NCI-H2107 (cell line): ENCODE measurements at regions not wholly inside any gene's neighbourhood (a gene's known extent, or its start where the extent isn't known, plus 50 kb on each side); places are given as distances from the start of the nearest gene placed in this dataset.

Experiments used
- DNase-seq: peaks from one replicate; lab custom pipeline; 2025; lab: John Stamatoyannopoulos, UW

DNA sequence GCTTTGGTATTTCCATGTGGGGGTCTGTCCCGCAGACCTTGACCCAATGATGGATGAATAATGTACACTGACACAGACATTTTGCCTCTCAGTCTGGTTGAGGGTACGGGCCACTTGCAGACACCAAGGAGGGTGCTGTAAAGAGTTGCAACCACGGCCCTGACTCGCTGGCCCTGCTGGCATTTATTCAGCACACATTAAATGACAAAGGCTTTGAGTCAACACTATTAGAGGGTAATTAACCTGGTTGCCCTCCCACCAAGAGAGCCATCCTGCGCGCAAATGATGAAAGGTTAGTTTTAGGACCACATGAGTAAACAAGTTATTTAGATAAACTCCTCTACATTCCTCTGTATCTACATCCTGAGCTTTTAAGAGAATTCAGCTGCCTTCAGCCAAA is 308.9 kb upstream of the MMS22L start:
- DNase-seq: no peak

DNA sequence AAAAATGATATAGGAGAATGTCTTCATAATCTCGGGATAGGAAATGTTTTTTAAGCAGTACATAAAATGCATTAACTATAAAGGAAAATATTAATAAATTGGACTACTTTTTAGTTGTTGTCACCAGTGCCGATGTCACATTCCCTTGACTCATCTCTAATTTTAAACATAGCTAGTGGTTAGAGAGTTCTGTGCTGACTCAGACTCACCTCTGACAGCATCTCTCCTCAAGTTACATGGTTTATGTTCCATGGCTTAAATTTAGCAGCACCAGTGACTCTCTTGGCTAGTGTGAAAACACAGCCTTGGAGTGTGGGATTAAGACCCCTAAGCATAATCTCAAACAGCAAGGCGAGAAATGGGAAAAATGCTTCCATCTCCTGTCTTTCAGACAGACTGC is 311.8 kb upstream of the MMS22L start:
- DNase-seq: no peak

DNA sequence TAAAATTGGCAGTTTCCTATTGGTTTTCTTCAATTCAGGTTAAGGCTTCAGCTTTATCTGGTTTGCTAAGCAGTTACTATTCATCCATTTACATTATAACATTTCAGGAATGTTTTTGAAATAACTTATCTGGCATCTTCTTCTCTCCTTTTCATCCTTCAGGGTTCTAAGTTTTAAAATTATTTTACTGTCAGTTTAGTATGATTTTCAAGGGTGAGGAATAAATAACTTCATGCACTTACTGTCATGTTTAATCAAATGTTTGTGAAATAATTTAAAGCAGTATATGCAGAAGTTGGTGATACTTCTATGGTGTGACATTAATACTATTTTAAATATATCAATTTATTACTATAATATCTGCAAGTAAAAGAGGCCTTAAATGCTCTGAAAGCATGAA is 338.1 kb upstream of the MMS22L start:
- DNase-seq: no peak

DNA sequence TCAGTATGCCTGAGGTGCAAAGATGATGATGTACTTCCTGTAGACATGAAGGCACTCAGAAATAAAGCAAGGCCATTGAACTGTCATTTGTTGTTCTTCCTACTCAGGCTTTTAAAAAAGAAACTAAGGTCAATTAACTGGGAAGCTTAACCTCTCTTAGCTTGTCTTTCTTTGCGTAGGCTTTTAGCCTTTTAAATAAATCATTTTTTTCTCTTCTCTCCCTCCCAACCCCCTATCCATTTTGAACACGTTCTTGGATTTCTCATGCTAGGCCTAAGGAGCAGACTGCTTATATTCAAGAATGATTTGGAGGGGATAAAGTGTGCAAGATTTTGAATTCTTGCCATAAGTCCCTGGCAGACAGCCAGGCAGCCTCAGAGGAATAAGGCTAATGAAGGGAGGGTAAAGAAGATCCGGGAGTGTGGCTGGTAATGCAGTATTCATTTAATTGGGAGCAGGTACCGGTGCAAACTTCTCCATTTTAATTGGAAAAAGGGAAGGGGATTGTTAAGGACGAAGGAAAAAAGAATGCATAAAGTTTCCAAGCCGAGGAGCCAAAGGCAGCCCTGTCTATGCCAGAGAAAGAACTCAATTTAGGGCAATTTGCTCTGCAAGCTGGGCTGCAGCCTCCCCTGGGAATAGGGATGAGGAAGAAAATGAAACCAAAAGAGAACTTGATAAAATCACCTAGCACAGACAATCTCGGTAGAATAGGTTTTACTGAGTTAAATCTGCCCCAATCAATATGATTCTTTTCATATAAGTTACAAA is 343.8 kb upstream of the MMS22L start:
- peak; percentile 25 for DNase-seq

DNA sequence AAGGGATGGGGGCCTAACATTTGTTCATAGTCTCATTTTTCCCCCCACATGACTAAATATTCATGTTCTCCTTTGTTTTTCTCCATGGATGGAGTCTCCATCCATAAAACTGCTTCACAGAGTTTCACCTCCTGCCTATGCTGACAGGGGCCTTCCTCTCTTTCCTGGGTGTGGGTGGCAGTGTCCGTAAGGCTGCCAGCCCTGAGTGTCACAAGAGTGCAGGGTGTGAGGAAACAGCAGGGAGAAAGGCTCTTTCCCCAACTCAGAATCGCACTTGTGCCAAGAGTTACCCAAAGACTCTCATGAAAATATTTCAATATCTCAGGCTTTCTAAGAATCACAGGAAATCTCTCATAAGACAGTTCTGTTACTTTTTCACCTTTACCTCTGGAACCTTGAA is 346.2 kb upstream of the MMS22L start:
- no peak for DNase-seq

DNA sequence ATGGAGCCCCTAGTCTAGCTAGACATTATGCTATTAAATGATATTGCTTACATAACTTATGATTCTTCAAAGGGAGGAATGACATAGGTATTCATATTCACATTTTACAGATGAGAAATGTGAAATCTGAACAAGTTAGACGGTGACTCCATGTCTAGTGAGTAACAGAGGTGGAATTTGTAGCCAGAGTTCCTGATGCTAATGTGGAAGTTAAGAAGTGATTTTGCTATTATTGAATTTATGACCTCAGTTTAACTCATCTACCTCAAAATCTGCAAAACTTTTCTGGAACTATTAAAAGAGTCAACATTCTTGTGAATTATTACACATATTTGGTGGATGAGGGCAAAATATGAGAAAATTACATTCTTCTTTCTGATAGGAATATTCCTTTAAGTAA is 347.6 kb upstream of the MMS22L start:
- DNase-seq: no peak

DNA sequence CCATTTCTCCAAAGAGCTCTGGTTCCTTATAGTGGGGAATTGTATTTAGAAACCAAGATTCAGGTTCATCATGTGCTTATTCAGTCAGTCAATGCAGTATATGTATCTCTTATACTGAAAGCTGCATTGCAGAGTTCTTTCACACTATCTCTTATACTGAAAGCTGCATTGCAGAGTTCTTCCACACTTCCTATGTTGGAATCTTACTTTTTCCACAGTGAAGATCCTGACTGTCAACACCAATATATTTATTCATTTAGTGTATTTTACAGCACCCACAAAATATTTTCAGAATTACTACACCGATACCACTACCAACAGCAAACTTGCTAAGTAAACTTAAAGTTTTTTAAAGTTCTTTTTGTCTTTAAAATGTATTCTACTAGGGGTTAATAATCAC is 349.3 kb upstream of the MMS22L start:
- no peak for DNase-seq

DNA sequence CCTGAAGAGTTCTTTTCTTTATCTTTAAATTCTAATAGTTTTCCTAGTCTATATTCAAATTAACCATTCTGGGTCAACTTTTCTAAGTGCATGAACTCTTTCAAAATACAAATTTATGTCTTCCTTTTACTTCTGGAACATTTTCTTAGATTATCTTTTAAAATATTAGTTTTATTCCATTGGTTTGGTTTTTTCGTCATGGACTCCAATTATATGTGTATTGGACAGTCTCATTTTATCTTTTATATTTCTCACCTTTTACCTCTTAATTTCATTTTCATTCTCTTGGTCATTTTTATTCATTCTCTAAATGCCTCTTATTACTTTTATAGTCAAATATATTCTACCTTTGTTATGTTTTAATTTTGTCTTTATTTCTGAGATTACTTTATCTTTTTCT is 356.7 kb upstream of the MMS22L start:
- no peak for DNase-seq

DNA sequence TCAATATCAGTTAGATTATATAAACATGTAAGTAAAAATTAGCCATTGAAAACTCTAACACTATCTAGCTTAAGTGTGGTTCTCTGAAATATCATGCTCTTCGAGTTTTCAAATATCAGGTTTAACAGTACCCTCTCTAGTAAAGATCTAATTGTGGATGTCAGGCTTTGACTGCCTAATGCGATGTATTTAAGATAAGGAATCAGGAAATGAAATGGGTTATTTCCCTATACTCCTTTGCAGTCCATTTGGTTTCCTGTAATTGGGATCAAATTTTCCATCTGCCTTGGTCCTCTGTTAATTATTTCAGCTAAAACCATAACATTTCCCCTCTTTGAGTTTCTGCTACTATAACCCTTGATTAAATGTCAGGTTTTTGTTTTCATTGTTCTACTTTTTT is 361.3 kb upstream of the MMS22L start:
- DNase-seq: no peak

DNA sequence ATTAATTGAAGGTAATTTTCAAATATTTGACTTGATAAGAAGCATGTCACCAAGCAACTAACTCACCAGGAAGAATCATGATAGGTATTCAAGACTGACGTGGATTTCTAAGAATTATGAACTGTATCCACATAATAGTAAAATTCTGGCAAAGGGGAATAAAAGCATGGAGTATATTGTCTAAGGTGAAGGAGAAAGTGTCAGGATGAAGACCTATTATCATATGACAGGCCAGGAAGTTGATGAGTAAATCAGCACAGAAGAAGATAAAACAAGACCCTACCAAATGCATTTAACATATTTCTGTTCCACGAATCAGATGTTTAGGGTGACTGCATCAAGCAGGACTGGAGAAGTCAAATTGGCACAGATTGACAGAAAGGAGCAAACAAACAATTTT is 362.7 kb upstream of the MMS22L start:
- no peak for DNase-seq

DNA sequence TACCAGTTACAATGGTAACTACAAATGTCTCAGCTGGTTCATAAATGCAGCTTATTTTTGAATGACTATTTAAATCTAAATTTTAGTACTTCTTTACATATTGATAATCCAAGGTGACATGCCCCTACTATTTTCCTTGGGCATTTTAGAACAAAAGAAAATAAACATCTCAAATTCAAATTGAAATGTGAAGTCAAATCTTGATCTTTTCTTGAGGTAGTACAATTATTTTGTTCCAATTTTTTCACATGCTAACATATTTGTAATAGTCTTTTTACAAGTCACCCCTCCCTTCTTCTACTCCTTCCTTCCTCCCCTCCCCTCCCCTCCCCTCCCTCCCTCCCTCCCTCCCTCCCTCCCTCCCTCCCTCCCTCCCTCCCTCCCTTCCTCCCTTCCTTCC is 370.1 kb upstream of the MMS22L start:
- DNase-seq: no peak

DNA sequence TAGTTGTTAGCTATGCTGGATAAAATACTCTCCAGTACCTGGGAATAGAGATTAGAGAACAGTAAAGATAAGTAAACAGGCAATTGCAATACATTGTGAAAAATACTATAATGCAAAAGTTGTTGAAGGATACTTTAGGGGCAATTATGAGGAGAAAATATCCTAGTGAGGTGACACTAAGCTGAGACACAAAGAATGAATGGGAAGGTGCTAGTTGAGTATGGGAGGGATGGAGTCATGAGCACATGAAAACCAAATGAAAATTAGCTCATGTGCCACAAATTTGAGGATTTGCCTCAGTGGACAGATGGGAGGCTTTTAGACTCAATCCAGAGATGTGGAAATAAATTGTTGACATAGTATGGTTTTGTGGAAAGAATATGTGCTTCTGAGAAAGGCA is 370.5 kb upstream of the MMS22L start:
- no peak for DNase-seq

DNA sequence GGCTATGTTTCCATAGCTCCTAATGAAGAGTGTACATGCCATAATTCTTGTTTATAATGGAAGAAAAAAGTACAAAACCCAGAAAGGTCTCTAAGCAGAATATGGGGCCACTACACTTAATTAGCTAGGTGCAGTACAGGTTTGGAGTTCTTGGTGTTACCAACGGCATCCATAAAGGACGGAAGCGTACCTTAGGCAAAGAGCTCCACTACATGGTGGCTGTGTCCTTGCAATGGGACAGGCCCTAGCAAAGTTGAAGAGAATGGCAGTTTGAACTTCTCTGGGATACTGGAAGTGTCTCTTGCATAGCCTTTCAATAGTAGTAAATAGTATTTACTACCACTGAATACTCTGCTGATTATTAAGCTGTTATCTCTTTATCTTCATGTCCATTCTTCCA is 371.7 kb upstream of the MMS22L start:
- DNase-seq: no peak

DNA sequence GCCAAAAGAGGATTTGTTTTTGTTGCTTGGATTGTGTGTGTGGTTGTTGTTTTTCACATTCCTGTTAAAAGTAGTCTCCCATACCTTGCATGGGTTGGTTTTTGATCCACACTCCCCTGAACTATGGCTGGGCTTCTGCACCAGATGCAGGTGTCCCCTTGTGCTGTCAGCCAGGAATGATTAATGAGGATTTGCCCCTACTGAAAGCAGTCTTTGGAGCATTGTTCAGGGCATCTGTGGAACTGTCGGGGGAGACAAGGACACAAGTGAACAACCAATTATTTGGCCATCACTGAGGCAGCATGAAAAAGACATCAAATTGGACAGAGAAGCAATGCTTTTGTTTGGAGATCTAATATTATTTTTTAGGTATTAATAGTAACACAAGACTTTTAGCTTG is 373.2 kb upstream of the MMS22L start:
- DNase-seq: no peak

DNA sequence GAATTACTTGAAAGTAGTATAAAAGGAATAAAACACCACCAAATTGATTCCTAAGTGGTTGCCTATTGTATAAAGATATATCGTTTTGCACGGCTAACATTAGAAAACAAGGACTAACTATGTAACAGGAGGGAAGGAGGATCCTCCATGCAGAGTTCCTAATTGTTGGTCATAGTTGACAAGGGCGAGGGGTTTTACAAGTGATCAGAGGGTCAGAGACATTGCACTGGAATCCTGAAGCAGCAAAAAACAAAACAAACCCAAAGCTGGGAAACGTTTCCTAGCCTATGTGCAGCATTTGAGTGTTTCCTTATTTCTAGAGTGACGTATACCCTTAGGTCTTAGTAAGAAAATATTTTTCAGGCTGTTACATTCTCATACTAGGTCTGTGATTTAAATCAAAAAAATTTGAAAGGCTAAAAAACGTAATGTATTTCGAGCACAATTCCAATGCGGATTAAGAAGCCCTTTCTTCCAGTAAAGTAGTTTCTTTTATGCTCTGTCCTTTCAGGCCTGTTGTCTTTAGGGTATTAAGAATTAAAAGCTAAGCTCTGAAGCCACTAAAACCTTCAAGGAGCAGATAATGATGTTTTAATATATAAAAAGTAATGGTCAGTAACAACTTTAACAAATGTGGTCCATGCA is 373.8 kb upstream of the MMS22L start:
- no peak for DNase-seq

DNA sequence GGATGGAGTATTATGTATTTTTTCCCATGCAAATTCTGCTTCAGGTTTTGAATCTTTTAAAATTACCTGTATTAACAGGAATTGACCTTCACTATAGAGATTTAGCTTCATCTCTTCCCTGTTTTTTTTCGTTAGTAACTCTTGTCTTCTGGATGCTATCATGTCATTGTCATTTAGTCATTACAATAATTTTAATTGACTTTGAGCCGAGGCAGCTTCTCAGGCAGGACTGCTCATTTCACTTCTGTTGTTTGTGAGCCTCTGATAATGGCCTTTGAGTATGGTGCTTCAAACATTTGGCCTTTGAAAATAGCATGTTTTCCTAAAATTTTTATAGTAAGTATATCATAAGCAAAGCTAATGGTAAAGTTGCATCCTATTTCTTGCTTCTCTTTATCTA is 375.1 kb upstream of the MMS22L start:
- DNase-seq: no peak

DNA sequence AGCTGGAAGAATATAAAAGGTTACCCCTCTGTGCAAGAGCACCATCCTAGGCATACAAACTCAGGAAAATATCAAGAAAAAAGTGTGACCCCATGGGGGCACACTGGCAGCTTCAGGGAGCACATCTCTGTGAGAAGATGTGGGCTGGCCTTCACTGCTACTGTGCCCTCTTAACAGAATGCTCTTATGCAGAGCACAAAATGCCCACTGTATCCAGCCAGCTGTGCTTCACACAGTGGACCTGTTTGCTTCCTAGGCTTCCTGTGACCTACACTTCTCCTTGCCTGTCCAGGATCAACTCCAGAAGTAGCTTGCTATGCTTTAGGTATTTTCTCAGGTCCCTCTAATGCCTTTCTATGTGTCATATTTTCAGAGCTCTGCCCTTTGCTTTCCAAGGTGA is 380.2 kb upstream of the MMS22L start:
- DNase-seq: no peak

DNA sequence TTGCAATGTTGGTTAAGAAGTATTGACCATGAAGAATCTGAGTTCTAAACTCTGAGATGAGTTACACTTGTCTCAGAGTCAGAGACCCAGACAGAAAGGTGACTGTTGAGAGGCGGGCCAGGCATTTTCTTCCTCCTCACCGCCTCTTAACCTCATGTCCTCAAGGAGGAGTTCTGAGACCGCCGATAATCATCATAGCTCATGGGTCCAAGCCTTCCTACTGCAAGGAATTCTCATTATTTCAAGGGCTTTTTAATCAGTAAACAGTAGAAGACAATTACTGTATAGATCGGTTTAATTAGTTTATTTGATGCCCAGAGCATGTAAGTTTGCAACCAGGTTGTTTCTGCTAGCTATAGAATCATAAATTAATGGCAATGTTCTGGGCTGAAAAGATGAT is 382.4 kb upstream of the MMS22L start:
- no peak for DNase-seq

DNA sequence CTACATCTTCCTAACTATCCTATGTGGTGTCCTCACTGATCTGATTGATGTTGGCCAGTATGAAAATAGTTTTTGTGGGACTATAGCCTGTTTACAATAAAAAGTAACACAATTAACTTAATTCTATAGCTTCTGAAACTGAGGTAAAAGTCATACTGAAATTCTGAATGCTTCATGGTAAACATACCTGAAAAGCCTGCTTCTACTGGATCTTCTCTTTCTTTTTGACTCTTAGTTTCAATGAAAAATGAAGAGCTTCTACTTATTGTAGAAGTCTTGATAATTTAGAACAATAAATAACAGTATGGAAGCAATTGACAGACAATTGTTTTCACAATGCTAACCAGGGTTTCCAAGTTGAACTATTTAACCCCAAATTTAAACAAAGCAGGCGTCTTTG is 383.9 kb upstream of the MMS22L start:
- DNase-seq: no peak

DNA sequence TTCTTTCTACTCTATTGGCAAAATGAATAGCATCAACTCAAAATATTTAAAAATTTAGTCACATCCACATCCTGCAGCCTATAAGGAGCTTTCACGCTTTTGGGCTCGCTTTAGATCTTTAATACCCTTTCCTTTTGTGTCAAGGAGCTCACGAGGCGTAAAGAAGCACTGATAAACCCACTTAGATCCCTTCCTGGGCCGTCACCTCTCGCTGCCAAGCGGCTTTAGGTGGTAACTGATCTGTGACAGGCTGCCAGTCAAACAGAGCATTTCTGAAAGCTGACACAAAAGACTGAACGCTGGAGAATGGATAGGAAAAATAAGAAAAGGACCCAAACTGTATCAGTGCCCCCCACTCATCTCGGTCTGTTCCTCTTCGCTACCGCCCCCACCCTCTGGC is 385.7 kb upstream of the MMS22L start:
- no peak for DNase-seq

DNA sequence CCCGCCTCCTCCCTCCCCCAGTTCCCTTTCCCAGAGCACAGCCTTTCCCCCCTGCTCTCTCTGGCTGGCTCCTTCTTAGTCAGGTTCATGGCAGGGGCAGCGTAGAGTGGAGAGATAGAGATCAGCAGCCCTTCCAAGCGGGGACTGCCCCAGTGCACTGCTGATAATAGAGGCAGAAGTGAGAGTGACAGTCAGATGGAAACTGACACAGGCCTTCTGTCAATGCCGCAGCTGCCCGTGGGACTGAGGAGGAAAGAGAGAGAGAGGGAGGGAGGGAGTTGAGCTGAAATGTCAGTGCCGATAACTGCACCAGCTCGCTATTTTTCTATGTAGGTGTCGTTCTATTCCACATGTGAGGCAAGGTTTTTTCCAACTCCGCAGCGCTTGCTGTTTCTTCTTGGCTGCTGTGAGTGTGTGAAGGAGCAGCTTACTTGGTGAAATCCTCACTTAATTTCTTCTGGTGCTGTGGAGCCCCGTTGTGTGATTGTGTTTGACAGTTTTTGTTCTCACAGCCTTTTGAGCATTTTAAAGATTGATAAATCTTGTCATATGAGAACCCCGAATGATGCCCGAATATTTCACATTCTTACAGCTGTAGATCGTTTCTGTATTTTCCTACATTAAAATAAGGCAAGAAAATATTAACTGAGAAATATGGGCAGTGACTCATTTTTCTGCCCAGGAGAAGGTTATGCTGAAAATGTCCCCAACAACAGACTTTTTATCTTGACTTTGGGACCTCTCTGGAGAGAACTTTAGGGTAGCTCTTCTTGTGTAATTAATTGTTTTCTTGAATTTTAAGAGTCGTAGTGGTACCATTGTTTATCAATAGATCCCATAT is 386.4 kb upstream of the MMS22L start:
- no peak for DNase-seq

DNA sequence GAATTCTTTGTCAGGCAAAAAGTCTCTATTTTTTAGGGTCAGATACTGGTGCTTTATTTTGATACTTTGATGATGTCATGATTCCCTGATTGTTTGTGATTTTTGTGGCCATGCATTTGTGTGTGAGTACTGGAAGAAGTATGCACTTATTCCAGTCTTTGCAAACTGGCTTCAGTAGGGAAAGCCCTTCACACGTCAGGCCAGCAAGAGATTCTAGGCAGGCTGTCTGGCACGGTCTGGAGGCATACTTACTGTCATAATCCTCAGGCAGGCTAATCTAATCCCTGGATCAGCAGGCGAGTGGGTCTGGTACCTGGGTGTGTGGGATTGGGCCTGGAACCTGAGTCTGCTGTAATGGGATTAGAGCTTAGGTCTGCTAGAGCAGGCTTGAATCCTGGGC is 391.8 kb upstream of the MMS22L start:
- DNase-seq: no peak

DNA sequence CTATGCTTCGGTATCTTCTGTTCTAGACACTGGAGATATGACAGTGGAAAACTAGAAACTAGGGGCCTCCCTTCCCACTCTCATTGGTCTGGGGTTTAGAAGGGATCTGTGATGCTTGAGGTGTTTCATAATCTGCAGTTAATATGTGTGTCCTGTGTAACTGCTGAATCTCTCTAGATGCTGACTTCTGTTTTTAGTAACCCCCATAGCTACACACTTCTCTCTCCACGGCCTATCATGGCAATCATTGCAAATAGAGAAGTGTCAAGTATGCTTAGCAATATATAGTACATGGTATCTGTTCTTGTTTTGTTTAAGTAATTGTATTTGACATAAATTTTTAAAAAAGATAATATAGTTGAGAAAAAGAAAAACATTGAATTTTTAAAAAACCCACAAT is 394.6 kb upstream of the MMS22L start:
- no peak for DNase-seq
